GM21381 (cell line): ENCODE measurements at regions not wholly inside any gene's neighbourhood (a gene's known extent, or its start where the extent isn't known, plus 50 kb on each side); places are given as distances from the start of the nearest gene placed in this dataset.

Experiments
- ATAC-seq: cut with Tn5 transposase; IDR thresholded peaks from one replicate; pipeline ENCODE4 v1.9.1; 2021; ENCODE audit warnings: mild to moderate bottlenecking, moderate library complexity; ENCODE audit not compliant: unreplicated experiment

DNA sequence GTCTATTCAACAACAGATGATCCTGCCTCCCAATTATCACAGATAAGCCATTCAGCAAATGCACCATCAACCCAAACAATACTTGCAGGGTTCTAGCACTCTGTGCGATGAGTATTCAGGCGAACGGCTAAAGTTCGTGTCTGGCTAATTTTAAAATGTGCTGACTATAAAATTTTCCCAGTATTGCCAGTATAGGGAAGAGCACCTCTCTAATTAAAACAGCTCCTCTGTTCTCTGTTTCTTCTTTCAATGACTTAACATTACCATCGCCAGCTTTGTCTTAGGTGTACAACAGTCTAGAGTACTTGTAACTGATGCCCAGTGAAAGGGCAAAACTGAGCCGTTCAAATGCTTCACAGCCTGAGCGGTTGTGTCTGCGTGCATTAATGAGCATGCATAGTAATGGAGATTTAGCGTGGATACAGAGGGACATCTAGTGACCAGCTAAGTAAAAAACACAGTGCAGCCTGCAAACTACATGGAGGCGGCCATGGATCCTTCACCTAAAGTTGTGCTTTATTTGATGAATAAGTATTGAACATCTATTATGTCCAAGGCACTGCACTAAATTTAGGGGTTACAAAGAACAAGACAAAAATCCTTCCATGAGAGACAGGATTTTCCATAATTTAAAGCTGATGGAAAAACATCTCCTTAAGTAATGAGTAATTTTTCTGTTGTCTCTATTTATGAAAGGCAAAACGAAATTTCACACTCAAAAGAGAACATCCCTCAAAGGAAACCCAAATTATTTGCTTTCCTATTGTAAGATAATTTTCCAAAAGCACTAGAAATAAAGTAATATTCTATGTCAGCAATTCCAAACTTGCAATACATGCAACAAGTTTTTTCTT, 120.0 kb downstream of the SETD4 start:
- ATAC-seq, result no peak

DNA sequence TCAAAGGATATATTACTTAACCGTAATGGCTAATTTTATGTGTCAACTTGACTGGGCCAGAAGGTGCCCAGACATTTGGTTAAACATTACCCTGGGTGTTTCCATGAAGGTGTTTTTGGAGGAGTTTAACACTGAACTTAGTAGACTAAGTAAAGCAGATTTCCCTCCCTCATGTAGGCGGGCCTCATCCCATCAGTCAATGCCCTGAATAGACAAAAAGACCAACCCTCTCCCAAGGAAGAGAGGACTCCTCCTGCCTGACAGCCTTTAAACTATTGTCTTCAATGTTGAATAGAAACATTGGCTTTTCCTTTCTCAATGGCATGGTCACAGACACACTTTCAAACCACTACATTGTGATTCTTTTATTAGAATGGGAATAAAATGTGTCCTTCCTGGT, 121.9 kb downstream of the SETD4 start:
- no peak for ATAC-seq

DNA sequence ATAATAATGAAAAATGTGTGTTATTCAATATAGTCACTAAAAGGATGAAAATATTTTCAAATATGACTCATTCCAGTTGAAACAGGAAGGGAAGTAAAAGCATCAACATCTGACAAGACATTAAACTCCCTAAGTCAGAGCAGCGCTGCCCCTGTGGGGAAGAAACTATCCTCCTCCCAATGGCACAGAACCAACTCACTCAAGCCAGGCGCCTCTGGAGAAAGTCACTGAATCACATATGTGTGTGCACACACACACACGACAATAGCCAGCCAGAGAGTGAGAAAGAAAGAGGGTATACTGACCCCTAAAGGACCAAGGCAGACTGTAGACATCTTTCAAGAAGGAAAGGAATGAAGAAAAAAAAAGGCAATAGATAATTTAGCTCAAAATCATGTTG, 126.9 kb downstream of the SETD4 start:
- no peak for ATAC-seq

DNA sequence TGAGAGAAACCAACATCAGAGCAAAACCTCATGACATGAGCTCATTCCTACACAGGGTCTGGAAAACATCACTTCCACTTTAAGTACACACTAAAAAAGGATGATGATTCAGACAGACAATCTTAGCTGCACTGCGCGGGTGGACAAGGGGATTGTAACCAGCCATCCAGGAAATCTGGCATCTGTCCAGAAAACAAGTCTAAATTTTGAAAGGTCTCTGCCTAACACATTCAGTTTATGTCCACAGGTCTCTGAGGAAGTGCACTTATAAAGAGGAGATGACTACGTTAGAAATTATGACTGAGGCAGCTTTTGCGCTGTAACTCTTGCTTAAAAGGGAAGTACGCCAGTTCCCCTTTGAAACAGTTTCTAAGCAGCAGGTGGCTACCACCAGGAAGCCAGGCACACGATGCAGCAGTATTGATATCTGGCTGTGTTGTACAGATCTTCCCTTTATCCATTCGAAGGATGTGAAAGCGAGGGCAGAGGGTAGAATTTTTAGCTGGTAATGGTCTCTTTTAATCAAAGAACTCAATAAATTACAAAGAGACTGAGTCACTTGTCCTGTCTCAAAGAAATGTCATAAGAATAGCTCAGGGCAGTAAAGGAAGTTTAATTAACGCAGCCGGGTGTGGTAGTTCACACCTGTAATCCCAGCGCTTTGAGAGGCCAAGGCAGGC, 128.0 kb downstream of the SETD4 start:
- peak; percentile 96 for ATAC-seq

DNA sequence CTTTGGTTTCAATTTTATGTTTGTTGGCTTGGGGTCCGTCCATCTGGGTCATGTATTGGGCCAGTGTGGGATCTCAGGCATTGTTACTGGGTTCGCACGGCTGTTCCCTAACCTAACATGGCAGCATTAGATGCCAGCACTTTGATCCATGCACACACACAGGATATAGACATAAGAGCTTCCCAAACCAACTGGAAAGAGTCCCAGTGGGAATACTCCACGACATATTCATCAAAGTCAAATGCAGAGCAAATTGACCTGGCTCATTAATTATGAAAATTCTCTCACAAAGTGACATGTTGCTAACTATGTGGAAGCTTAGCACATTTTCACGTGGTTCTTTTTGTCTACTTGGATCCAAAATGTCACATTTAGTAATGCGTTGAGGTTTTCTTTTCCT, 130.4 kb downstream of the SETD4 start:
- ATAC-seq, result no peak

DNA sequence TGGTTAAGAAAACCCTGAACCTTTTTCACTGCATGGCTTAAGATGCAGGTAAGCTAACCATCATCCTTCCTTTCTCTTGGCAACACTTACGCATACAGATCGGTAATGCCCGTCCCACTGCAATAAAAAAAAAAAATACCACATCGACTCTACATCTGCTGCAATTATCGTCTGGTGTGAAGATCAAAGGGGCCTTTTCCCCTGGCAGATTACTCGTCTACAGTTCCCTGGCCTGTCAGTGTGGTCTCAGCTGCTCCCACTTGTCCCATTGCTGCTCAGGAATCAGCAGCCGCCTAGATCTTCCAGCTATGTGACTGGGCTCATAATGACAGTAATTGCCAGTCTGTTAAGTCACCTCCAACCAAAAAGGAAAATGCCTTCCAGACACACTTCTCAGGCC, 133.1 kb downstream of the SETD4 start:
- no peak for ATAC-seq

DNA sequence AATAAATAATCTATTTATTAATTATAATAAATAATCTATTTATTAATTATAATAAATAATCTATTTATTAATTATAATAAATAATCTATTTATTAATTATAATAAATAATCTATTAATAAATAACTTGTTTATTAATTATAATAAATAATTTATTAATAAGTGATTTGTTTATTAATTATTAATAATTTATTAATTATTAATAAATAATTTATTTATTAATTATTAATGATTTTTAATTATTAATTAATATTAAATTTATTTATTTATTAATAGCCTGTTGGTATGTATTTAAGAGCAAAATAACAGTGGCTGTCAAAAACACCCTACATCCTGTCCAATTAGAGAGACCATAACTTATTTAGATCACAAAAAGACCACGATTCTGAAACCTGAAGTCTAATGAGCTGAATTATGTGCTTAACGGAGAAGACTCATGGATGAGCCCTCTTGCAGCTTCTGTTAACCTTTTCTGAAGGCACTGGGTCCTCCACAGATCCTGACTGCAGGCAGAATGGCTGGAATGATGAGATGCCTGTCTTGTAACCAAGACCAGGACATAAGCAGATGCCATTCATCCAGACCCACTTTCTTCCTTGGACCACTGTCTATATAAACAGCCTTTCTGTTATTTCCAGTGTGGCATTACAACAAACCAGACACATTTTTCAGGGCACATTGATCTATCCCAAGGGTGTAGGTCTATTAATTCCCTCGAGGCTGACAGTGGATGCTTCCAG, 134.2 kb downstream of the SETD4 start:
- ATAC-seq, result no peak

DNA sequence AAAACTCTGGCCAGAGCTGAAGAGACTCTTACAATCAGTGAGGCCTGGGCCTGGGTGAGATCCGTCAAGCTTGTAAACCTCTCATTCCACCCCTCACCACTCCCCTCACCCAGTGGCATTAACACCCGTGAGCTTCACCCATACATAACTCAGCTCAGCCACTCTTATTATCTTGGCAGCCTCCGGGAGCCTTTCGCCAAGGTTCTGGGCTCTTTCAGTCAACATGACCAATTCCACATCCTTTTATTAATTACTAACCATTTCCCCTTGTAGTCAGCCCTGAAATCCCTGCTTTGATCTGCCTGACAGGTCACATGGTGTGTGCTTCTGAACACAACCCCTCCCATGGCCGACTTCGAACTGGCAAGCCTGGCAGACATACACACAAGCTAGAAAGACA, 134.8 kb downstream of the SETD4 start:
- ATAC-seq, result no peak

DNA sequence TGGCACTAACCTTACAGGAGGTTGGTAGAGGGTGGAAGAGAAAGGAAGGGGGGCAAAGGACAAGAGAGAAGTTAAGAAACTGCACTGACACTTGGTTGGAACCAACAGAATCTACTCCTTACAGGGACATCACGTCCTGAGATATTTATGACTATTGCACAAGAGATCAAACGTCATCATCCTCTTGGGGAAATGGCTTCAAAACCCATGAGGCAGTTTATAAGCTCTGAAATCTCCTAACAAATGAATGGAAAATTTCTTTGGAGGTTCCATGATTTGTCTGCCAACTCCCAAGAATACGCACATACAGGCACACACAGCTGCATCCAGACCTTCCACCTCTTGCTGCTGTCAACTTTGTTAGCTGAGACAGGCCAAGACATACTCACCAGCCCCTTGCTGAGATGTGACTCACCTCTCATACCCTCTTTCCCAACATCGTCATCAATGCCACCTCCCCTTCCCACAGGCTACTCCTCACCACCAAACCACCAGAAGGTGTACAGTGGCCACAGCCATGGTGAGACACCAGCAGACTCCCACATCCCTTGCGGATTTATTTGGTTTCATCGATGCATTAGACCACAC, 135.5 kb downstream of the SETD4 start:
- no peak for ATAC-seq

DNA sequence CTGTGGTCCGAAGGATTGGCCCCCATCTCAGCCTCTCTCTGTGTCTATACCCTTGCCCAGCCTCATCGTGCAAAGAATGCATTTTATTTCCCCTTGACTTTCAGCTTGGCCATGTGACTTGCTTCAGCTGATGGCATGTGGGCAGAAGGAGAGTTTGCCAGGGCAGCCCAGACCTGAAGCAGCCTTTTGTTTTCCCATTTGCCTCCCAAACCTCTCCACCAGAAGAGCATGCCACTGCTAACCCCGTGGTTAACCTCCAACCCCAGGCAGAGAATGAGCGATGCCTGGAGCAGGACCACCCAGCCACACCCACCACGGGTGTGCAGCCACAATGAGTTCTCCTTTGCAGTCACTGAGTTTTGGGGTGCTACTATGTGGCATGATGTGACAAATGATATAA, 136.4 kb downstream of the SETD4 start:
- ATAC-seq, result no peak

DNA sequence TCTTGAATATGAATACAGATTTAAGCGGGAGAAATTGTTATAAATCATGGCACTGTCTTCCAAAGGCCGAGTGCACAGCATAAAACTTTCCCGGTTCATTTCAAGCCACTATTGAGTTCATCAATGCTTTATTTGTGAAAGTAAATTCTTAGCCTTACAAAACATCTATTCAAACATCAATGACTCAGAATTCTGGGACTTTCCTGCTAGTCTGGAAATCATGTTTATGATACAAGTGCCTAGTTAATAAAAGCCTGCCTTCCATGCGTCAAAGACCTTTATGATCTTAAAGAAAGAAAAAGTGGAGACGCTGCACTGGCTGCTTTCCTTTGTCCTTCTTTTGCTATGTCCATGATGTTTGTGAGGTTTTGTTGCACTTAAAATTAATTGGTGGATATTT, 137.7 kb downstream of the SETD4 start:
- no peak for ATAC-seq

DNA sequence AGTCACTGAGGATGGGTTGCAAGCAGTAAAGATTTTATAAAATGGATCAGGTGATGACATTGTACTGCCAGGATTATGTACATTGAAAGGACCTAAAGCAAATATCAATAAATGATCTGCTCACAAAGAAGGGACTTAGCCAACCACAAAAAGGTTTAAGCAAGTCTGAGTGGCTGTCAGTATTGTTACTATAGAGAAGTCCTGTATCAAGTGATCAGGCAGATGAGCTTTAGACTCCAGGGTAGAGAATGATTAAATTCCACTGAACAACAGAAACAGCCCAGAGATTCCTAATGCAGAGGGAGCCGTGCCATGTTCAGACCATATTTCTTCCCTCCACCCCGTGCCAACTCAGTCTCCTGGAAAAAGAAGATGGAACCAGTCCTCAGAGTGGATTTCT, 138.9 kb downstream of the SETD4 start:
- no peak for ATAC-seq

DNA sequence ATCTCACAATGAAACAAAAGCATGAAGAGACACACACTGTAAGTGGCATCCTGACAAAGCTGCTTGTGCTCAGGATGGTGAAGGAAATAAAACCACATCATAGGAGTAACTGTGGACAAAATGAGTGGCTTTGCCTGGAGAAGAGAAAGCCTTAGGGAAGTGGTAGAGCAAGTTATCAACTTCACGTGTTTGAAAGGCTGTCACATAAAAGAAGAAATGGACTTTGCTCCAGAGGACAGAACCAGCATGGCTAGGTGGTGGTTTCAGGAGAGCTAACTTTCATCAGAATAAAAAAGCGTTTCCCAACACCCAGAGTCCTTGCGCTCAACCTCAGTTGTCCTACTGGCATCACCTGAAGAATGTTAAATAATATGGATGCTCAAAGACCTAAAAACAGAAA, 139.9 kb downstream of the SETD4 start:
- no peak for ATAC-seq

DNA sequence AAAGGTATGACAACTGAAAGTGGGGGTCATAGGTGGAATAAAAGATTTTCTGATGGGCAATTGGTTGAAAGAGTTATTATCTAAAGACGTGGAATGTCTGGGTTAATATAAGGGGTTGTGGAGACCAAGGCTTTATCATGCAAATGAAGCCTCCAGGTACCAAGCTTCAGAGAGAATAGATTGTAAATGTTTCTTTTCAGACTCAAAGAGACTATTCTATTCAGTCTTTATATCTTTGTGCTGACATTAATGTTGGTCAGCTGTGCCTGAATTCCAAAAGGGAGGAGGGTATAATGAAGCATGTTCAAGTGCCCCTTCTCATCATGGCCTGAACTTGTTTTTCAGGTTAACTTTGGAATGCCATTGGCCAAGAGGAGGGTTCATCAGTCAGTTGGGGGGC, 145.3 kb downstream of the SETD4 start:
- no peak for ATAC-seq

DNA sequence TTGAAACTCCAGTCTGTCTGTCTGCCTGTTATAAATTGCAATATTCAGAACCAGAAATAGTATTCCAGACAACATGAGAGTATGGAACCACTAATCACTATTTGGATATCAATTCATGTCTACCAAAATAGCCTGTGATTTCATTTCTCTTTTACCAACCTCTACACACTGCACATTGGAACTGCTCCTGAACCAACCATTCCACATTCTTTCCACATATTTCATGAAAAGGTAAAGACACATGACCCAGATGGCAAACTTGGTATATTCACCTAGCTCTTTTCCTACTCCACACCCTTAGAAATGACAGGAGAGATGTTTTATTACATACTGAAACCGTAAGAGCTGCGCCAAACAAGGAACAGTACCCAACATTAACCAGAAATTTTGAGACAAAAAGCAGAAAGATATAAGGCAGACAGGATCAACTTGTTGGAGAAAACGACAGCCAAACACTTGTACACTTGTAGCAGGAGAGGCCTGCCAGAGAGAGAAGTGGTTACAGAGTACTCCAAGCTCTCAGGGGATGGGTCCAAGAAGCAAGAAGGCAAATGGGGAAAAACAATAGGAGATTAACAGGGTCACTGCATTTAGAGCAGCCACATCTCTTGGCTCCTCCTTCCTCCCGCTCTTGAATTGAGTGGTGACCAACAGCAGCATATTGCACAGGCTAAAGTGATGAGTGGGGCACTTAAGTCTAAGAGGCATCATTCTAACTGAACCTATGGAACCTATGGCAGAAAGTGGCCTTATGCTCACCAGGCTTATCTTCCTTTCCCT, 148.7 kb downstream of the SETD4 start:
- no peak for ATAC-seq

DNA sequence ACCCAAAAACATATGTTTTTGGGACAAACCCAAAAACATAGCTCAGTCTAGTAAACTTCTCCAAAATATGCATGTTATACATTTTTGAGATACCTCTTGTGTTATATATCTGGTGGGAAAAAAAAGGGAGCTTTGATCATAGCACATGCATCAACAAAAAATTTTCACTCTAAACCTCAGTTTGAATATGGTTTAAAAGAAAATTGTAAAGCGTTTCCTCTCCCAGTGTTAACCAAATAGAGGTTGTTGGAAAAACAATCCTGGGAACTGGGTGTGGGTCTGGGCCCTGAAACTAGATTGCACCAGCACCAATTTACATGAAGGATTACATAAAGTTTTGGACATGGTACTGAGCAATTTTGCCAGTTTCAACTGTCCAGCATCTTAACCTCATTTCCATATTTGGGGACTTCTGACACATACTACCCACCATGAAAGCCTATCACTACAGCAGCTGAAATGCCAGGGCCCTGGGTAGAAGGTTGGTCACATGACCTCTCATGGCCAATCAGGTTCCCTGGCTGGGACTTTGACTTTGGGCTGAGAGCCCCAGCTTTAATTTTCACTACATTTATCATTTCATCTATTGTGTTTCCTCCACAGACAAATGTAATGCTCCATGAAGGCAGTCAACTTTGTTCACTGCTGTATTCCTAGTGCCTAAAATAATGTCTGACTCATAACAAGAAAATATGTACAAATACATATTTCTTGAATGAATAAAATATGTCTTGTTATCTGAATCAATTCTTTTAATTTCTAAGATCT, 150.7 kb downstream of the SETD4 start:
- ATAC-seq, result no peak

DNA sequence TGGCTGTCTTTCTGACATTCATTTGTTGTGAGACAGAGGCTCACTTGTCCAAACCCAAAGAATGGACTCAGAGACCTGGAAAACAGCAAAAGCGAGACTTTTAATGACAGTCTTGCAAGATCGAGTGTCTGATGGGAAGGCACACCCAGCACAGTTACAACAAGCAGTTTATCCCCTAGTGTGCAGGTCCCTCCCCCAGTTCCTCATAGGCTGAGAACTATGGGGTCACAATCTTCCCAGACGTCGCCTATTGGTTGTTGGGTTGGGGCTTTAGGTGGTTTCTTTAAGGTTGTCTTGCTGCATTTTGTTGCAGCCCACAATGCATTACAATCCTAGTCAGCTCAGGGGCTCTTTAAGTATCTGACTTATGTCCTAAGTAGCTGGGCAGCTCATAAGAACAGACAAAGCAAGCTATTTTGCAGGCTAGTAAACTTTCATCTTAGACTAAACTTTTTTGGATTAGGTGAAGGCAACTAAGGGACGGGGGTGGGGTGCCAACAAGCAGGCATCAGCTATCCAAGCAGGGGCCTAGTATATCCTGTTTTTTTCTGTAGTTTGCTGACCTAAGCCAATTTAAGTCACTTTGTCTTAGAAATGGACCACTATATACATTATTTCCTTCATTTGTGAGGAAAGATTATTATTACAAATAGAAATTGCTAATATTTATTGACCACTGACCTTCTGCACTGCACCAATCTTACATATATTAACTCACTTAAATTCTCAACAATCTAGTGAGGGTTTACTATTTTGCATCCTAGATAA, 151.8 kb downstream of the SETD4 start:
- no peak for ATAC-seq

DNA sequence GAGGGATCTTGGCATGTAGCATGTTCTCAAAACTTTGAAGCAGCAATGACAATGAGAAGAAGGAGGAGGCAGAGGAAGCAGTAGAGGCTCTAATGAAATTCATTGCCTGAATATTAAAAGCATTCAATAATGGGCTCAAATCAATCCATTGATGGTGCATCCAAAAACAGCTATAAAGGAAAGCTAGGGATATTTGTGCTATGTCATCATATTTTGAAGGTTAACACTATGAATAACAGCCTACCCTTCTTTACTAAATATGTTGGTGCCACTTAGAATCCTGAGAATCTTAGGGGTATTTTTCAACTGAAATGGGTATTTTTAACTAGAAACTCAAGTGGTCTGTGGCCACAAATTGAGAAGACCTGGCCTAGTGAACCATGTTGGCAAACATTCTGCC, 153.7 kb downstream of the SETD4 start:
- no peak for ATAC-seq

DNA sequence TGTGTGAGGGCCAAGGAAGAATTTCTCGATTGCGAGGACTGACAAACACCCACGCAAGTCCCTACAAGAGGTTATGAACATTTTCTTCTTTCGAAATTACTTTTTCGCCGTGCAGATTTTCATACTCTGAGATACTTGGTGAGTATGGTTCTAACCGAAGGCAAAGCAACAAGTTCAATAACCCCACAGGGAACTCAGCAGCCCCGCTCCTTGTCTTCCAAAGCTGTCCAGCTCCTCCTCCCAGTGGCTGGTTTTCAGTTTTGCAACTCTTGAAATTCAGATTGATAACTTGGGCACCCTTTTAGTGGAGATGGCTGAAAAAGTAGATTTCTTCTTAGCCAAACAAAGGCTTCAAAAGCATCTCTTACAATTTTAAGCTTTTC, 154.4 kb downstream of the SETD4 start:
- ATAC-seq, result no peak
